Panc1 (cell line): ENCODE measurements at regions not wholly inside any gene's neighbourhood (a gene's known extent, or its start where the extent isn't known, plus 50 kb on each side); places are given as distances from the start of the nearest gene placed in this dataset.

Experiments used
- ATAC-seq: fragments of 200-7000 bp; cut with Tn5 transposase; 2 replicates; pipeline ENCODE4 v1.9.1; 2020; ENCODE audit warnings: mild to moderate bottlenecking, moderate library complexity
- BruUV-seq: library from RNA; stranded (reverse); fragments of 400-500 nt; replicated peaks from 2 replicates; lab custom pipeline; 2021; lab: Mats Ljungman, UMichigan
- CTCF ChIA-PET: fragments of 300-600 bp; sonication (Branson Sonifier 250); formaldehyde crosslinking; loops from one replicate; lab custom pipeline; 2022; ENCODE audit warnings: antibody characterized with exemption; lab: Charles Lee
- POLR2A ChIA-PET: fragments of 300-600 bp; sonication (Branson Sonifier 250); formaldehyde crosslinking; loops from one replicate; lab custom pipeline; 2022; ENCODE audit warnings: antibody characterized with exemption; lab: Charles Lee
- DNase-seq: peaks from one replicate; pipeline ENCODE4 v3.0.0-alpha.2; 2010; ENCODE audit warnings: low read depth, low spot score
- H3K27ac ChIP-seq: 2 replicates; pipeline ENCODE4 v1.5.1; 2011; ENCODE audit warnings: mild to moderate bottlenecking, low read length, inconsistent platforms
- H3K27me3 ChIP-seq: fragments of 200-500 bp; sonication (Bioruptor generic); 2 replicates; pipeline ENCODE4 v1.6.0; 2014; ENCODE audit warnings: low read length, inconsistent platforms; ENCODE audit not compliant: control insufficient read depth, insufficient read depth
- H3K36me3 ChIP-seq: fragments of 200-500 bp; sonication (Bioruptor generic); 2 replicates; pipeline ENCODE4 v1.5.1; 2014; ENCODE audit warnings: inconsistent platforms, mild to moderate bottlenecking, low read length, moderate library complexity; ENCODE audit not compliant: control insufficient read depth, insufficient read depth
- H3K4me1 ChIP-seq: 2 replicates; pipeline ENCODE4 v1.5.1; 2011; ENCODE audit warnings: inconsistent platforms, mild to moderate bottlenecking, low read length, moderate library complexity; ENCODE audit not compliant: control insufficient read depth, insufficient read depth
- H3K4me3 ChIP-seq, 2 experiments: 2 replicates each; pipeline ENCODE4 v1.5.1; 2011 to 2012; ENCODE audit warnings: low read depth in 2 of 2, low read length in 2 of 2, mild to moderate bottlenecking in 2 of 2, inconsistent platforms in 1 of 2, moderate library complexity in 1 of 2
- H3K9me3 ChIP-seq: fragments of 200-500 bp; sonication (Bioruptor generic); 2 replicates; pipeline ENCODE4 v1.5.1; 2014; ENCODE audit warnings: low read depth, mild to moderate bottlenecking, inconsistent platforms, low read length, moderate library complexity; ENCODE audit not compliant: control insufficient read depth, insufficient read depth
- CTCF ChIP-seq: fragments of 450-650 bp; IDR thresholded peaks from 2 replicates; pipeline ENCODE4 v1.5.1; 2017; ENCODE audit warnings: mild to moderate bottlenecking
- POLR2AphosphoS5 ChIP-seq: IDR thresholded peaks from 2 replicates; pipeline ENCODE4 v1.6.1; 2012; ENCODE audit warnings: mild to moderate bottlenecking, low read depth, low read length, moderate library complexity
- REST ChIP-seq, 2 experiments: IDR thresholded peaks; 2 replicates each; pipeline ENCODE4 v1.6.1; 2011 to 2012; ENCODE audit warnings: low read depth in 2 of 2, control low read depth in 1 of 2, low read length in 1 of 2, mild to moderate bottlenecking in 1 of 2, moderate library complexity in 1 of 2; ENCODE audit not compliant: insufficient read depth in 1 of 2
- SIN3A ChIP-seq: IDR thresholded peaks from 2 replicates; pipeline ENCODE4 v1.6.1; 2012; ENCODE audit warnings: low read depth, mild to moderate bottlenecking, low read length, moderate library complexity, borderline replicate concordance; ENCODE audit not compliant: insufficient read depth
- TCF7L2 ChIP-seq: IDR thresholded peaks from 2 replicates; pipeline ENCODE4 v1.6.1; 2011; ENCODE audit warnings: mild to moderate bottlenecking, low read depth, low read length, inconsistent platforms
- in situ Hi-C: cut with HindIII; loops from 2 replicates; pipeline ENCODE4 v1.10.0; 2016; ENCODE audit warnings: low sequenced_read_pairs, low pct_unique_long_range_greater_than_20kb
- intact Hi-C: fragments of 100-400 bp; cut with micrococcal nuclease; formaldehyde crosslinking; loops from one replicate; pipeline ENCODE4 v1.10.0; 2022; ENCODE audit not compliant: unreplicated experiment

- ATAC-seq (no peak), DNase-seq (no peak)
- Histone ChIP-seq H3K9me3 (no peaks in the 10 kb centered on the region), H3K27ac (no peak overlapping the region), H3K4me3 (no peak overlapping the region), H3K27me3 (no peaks in the 10 kb centered on the region), H3K4me1 (no peaks in the 10 kb centered on the region), H3K36me3 (no peaks in the 10 kb centered on the region)
- no TSS peak for BruUV-seq
- intact Hi-C loops (no loop called here), in situ Hi-C loops (no loop called here)
- CTCF ChIA-PET: no interaction called here
- TF ChIP-seq CTCF (no peak), TCF7L2 (no peak), SIN3A (no peak), REST (IDR thresholded peaks at IDR 0.05; ENCODE audit: insufficient read depth in 1 of 2, low read depth in 2 of 2, low read length in 1 of 2) (no peak), POLR2AphosphoS5 (no peak)
- POLR2A ChIA-PET: no interaction called here
Measured at GRCh38 chr22:34783436-34783835, 282.5 kb upstream of the ISX start.

GRCh38 chr22:34784056-34784455 lies 281.9 kb upstream of the ISX start:
- no peak overlapping the region for H3K4me3 ChIP-seq
- ChIA-PET CTCF (no interaction called here), POLR2A (no interaction called here)
- intact Hi-C loops (no loop called here), in situ Hi-C loops (no loop called here)
- DNase-seq (no peak), ATAC-seq (no peak)
- no peaks in the 10 kb centered on the region for H3K27me3 ChIP-seq
- BruUV-seq: no TSS peak
- H3K9me3 ChIP-seq: no peaks in the 10 kb centered on the region
- no peaks in the 10 kb centered on the region for H3K4me1 ChIP-seq
- no peak overlapping the region for H3K27ac ChIP-seq
- TF ChIP-seq SIN3A: no peak
- TF ChIP-seq REST (IDR thresholded peaks at IDR 0.05; ENCODE audit: insufficient read depth in 1 of 2, low read depth in 2 of 2, low read length in 1 of 2): no peak
- TF ChIP-seq TCF7L2: no peak
- TF ChIP-seq POLR2AphosphoS5: no peak
- no peak for TF ChIP-seq CTCF
- H3K36me3 ChIP-seq: no peaks in the 10 kb centered on the region
